ENCODE measurements at regions not wholly inside any gene's neighbourhood (a gene's known extent, or its start where the extent isn't known, plus 50 kb on each side); places are given as distances from the start of the nearest gene placed in this dataset.

- TF ChIP-seq ZSCAN16 (tag by site-specific recombination; IDR thresholded peaks at IDR 0.05) (no peak), ZBTB26 (tag by site-specific recombination; optimal IDR thresholded peaks at IDR 0.05) (no peak), MYNN (tag by site-specific recombination; IDR thresholded peaks at IDR 0.05; ENCODE audit: borderline replicate concordance) (no peak), ZNF426 (tag by site-specific recombination; IDR thresholded peaks at IDR 0.05) (no peak), TCF7L2 (IDR thresholded peaks at IDR 0.05; ENCODE audit: borderline replicate concordance, low read depth, low read length) (no peak), PRDM10 (tag by site-specific recombination; IDR thresholded peaks at IDR 0.05) (no peak), ZNF48 (tag by site-specific recombination; IDR thresholded peaks at IDR 0.05) (no peak), ZNF10 (tag by site-specific recombination; IDR thresholded peaks at IDR 0.05) (no peak), ZNF133 (tag by site-specific recombination; IDR thresholded peaks at IDR 0.05) (no peak), HOXD13 (CRISPR knock-in tag; IDR thresholded peaks at IDR 0.05; ENCODE audit: borderline replicate concordance) (no peak)
Measured at GRCh38 chr13:34591129-34591528, 350.9 kb upstream of the NBEA start (continued).

- no peaks in the 10 kb centered on the region for H3K36me3 ChIP-seq (ENCODE audit: control insufficient read depth in 2 of 2, insufficient read depth in 1 of 2, low read length in 2 of 2)
- no peak overlapping the region for H3K27ac ChIP-seq (ENCODE audit: extremely low read depth, low read depth, low read length)
- no peaks in the 10 kb centered on the region for H3K4me1 ChIP-seq (ENCODE audit: control insufficient read depth, insufficient read depth, low read length)
- no peaks in the 10 kb centered on the region for H3K9me3 ChIP-seq (ENCODE audit: control insufficient read depth, insufficient read depth, low read depth, low read length)
- CTCF ChIA-PET = no interaction called here
- TF ChIP-seq ZNF629 (tag by site-specific recombination; IDR thresholded peaks at IDR 0.05) (no peak), ZBTB20 (tag by site-specific recombination; IDR thresholded peaks at IDR 0.05) (no peak), ZNF114 (tag by site-specific recombination; IDR thresholded peaks at IDR 0.05) (no peak), ZNF280D (tag by site-specific recombination; IDR thresholded peaks at IDR 0.05) (no peak)
- H3K4me3 ChIP-seq (ENCODE audit: low read depth, low read length) = no peak overlapping the region
- POLR2A ChIA-PET = no interaction called here
Measured at GRCh38 chr13:34591900-34592529, 350.1 kb upstream of the NBEA start.

GRCh38 chr13:34593658-34594057, 348.4 kb upstream of the NBEA start:
- Histone ChIP-seq H3K9me3 (ENCODE audit: control insufficient read depth, insufficient read depth, low read depth, low read length) (no peaks in the 10 kb centered on the region), H3K4me1 (ENCODE audit: control insufficient read depth, insufficient read depth, low read length) (no peaks in the 10 kb centered on the region), H3K27ac (ENCODE audit: extremely low read depth, low read depth, low read length) (no peak overlapping the region), H3K4me3 (ENCODE audit: low read depth, low read length) (no peak overlapping the region), H3K36me3 (ENCODE audit: control insufficient read depth in 2 of 2, insufficient read depth in 1 of 2, low read length in 2 of 2) (no peaks in the 10 kb centered on the region)
- ChIA-PET POLR2A (no interaction called here), CTCF (no interaction called here)
- TF ChIP-seq MZF1 (tag by site-specific recombination; IDR thresholded peaks at IDR 0.05; ENCODE audit: borderline replicate concordance) (no peak), ZNF37A (tag by site-specific recombination; IDR thresholded peaks at IDR 0.05) (no peak), ZNF571 (tag by site-specific recombination; IDR thresholded peaks at IDR 0.05) (no peak), SALL2 (tag by site-specific recombination; IDR thresholded peaks at IDR 0.05; ENCODE audit: borderline replicate concordance) (no peak), ZNF654 (tag by site-specific recombination; IDR thresholded peaks at IDR 0.05; ENCODE audit: low read depth) (no peak), ZNF302 (tag by site-specific recombination; IDR thresholded peaks at IDR 0.05; ENCODE audit: low read depth) (no peak), ZNF677 (tag by site-specific recombination; IDR thresholded peaks at IDR 0.05) (no peak), ZNF558 (tag by site-specific recombination; IDR thresholded peaks at IDR 0.05) (no peak), ZNF664 (tag by site-specific recombination; IDR thresholded peaks at IDR 0.05) (no peak), GLI2 (tag by site-specific recombination; IDR thresholded peaks at IDR 0.05; ENCODE audit: borderline replicate concordance, low read depth) (no peak), AEBP2 (tag by site-specific recombination; IDR thresholded peaks at IDR 0.05; ENCODE audit: borderline replicate concordance) (no peak), ZNF530 (tag by site-specific recombination; IDR thresholded peaks at IDR 0.05; ENCODE audit: low read depth) (no peak), ZNF629 (tag by site-specific recombination; IDR thresholded peaks at IDR 0.05) (no peak)
